ENCODE measurements at regions not wholly inside any gene's neighbourhood (a gene's known extent, or its start where the extent isn't known, plus 50 kb on each side); places are given as distances from the start of the nearest gene placed in this dataset.

DNA sequence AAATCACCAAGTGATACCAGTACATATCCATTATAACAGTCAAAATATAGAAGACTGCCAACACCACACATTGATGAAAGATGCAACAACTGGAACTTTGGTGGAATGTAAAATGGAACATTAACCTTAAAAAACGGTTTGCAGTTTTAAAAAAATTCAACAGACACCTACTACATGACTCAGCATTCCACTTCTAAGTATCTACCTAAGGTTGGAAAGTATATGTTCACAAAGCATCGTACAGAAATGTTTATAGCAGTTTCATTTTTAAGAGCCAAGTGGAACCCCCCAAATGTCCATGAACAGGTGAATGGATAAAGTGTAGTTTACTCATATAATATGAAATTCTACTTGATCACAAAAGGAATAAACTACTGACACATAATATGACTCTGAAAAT, 314.7 kb upstream of the ARRDC4 start:
- no peak for TF ChIP-seq TAF1 (IDR thresholded peaks at IDR 0.05; ENCODE audit: borderline replicate concordance, insufficient read depth, low read length)
- TF ChIP-seq POLR2AphosphoS5 (IDR thresholded peaks at IDR 0.05; ENCODE audit: low read depth, low read length), result no peak
- no peak for TF ChIP-seq FOXP2 (optimal IDR thresholded peaks at IDR 0.05; ENCODE audit: borderline replicate concordance, extremely low read depth, extremely low read length, insufficient read depth)
- no peak for TF ChIP-seq REST (IDR thresholded peaks at IDR 0.05; ENCODE audit: insufficient read depth in 1 of 2, low read depth in 2 of 2, low read length in 2 of 2)

All from PFSK-1 (cell line).